ENCODE measurements at regions not wholly inside any gene's neighbourhood (a gene's known extent, or its start where the extent isn't known, plus 50 kb on each side); places are given as distances from the start of the nearest gene placed in this dataset.
"Not testable (repeated sequence)": the region's sequence is repeated elsewhere in the genome, so short reads cannot be mapped to it uniquely, and the experiment has no call there.

DNA sequence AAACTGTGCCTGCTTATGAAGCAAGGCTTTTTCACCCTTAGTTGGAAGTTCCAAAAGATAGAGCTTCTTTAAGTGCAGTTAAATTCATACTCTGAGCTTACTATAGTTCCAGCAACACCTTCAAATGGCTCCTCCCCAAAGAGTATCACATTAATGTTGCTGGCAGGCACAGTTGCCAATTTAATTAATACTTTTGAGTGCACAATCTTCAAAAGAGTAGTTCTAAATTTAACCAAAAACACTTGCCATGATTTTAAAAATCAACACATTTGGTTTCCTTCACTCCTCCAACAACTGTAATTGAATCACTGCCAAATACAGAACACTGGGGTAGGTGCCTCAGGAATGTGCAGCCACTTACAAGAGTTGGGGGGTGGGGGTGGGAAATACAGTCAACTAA lies 150.6 kb upstream of the UBE2E3 start:
- DNase-seq (ENCODE audit: low read depth): no peak

DNA sequence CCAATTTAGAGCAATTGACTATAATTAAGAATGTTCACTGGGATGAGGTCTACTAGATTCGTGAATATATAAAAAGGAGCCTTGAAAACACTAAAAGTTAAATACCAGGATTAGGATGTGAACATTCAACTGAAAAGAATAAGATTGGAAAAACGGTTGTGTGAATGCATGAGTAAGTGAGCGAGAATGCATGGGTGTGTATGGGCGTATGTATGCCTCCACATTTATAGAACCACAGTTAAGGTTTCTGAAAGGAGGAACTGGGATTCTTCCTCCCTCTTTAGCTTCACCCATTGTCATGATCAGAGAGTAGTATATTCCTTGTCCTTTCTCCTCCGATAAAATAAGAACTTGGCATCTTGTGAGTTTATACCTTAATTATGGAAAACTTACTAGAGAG lies 151.1 kb upstream of the UBE2E3 start:
- no peak for DNase-seq (ENCODE audit: low read depth)

DNA sequence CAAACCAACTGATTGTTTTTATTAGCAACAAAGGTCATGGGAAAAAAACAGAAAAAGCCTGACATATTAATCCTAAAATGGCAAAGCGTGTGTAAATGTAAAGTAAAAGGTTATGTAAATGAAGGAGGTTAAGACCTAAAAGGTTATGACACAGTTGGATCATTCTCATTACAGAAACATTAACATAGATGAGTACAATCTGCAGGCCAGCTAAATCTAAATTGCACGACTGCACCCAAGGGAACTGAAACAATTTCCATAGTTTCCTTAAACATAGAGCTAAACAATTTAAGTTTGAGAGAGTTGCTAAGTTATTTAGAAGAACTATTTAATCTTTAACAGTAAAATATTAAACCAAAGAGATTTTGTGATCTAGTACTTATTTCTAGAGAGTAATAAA lies 151.6 kb upstream of the UBE2E3 start:
- no peak for DNase-seq (ENCODE audit: low read depth)

DNA sequence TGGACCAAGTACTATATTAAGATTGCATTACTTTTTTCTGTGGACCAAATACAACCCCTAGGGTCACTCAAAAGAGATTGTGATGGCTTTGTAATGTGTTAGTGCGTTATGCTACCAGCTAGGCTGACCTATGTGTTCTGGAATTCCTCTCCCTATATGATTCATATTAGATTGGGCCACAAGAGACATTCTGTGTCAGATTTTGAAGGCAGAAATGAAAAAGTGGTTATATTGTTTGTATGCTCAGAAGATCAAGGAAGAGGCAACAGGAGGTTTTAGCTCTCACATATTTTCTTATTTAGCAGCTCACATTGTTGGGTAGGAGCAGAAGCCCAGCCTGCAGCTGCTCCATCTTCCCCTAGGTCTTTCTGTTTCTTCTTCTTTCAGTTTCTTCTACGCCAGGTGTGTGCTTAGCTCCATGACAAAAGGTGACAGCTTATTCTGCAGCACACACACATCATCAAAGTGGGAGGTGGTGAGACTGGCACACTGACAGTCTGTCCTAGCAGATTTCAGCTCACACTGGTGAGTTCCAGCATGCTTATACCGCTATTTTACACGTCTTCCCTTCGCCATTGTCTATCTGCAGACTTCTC lies 156.8 kb upstream of the UBE2E3 start:
- peak; percentile 37 for DNase-seq (ENCODE audit: low read depth)

DNA sequence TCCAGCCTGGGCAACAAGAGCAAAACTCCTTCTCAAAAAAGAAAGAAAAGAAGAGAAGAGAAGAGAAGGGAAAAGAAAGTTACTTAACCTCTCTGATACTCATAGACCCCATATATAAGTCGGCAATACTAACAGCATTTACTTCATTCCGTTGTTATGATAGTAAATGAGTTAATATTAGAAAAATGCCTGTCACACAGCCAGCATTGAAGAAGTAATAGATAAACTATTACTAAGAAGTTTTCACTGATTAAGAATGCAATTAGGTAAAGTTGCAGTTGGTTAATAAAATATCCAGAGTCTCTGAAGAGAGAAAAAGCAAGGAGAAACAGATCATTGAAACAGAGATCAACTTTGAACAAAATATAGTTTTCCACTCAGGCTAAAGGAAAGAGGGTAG lies 161.3 kb upstream of the UBE2E3 start:
- DNase-seq (ENCODE audit: low read depth): no peak

DNA sequence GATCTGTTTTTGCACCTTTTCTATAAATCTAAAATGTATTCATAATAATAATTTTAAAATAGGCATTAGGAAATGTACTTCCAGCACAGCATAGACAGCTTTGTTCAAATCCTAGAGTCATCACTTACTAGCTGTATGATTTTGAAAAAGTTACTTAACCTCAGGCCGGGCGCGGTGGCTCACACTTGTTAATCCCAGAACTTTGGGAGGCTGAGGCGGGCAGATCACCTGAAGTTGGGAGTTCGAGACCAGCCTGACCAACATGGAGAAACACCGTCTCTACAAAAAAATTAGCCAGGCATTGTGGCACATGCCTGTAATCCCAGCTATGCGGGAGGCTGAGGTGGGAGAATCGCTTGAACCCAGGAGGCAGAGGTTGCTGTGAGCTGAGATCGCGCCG lies 161.7 kb upstream of the UBE2E3 start:
- DNase-seq (ENCODE audit: low read depth): not testable (repeated sequence)

DNA sequence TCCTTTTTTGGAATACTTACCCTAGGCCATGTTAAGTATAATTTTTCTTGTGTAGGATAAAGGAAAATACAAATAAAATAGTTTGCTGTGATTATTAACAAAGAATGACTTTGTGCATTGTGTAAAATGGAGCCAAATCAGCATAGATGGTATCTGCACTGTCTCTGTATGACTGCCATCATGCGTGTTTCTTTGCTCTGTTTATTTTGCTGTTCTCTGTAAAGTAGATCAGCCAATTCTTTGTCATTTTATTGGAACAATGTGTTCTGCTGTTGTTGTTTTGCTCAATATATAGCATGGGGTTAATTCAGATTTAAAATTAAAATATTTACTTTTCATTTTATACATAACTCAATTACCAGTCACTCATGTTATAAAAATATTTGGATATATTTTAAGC lies 181.3 kb upstream of the UBE2E3 start:
- peak; percentile 17 for DNase-seq (ENCODE audit: low read depth)

DNA sequence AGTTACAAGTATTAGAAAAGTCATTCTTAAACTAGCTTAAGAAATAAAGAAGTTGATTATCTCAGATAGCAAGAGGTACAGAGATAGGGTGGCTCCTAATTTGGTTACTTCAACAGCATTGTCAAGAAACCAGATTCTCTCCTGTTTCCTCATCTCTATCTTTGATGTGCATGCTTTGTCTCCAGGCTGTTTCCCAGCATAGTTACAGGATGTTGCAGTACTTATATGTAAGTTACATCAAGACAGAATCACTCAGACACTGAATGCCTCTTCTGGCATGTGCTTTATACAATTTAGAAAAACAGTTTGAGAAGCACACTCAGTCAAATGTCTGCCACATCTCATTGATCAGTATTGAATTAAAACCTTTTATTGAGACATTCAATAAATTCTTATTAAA lies 189.5 kb upstream of the UBE2E3 start:
- peak; percentile 44 for DNase-seq (ENCODE audit: low read depth)

DNA sequence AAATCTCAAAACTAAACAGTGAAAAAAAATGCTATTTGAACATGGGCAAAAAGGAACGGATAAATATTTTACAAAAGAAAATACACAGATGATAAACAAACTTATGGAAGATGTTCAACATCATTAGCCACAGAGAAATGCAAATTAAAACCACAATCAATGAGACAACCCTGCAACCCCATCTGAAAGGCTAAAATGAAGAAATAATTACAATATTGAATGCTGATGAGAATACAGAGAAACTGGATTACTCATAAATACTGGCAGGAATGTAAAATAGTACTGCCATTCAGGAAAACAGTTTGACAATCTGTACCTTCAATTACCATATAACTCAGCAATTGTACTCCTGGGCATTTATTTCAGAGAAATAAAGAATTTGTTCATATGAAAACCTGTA lies 193.1 kb upstream of the UBE2E3 start:
- DNase-seq (ENCODE audit: low read depth): peak; percentile 84

DNA sequence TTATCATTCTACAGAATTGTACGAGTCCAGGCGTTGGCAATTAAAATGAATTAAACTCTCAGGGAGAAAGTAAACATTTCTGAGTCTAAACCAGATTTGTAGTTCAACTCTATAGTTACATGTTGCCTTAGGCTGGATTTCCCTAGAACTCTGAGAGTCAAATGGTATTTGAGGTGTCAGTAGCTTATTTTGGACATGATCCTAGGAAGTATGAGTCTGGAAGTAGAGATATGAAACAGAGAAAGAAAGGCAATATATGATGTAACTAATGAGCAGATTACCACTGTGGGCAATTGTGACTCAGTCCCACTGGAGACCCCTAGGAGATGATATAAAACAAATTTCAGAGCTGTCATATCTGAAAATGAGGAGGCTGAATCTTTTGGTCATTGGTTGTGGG lies 199.1 kb upstream of the UBE2E3 start:
- no peak for DNase-seq (ENCODE audit: low read depth)

DNA sequence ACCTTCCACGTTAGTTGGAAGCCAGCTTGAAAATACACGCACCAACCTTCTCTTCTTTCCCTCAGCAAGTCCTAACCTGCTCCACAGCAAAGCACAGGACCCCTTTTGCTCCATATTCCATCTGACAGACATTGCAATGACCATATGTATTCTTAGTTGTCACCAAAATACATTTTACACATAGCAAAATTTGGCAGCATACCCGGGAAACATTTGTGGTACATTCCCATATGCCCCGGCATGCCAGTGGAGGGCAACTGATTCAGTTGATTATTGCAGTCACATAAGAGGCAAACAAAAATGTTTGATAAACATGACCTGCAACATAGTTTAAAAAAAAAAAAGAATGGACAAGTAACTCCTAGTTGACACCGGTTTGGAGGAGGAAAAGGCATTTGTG lies 202.1 kb upstream of the UBE2E3 start:
- no peak for DNase-seq (ENCODE audit: low read depth)

DNA sequence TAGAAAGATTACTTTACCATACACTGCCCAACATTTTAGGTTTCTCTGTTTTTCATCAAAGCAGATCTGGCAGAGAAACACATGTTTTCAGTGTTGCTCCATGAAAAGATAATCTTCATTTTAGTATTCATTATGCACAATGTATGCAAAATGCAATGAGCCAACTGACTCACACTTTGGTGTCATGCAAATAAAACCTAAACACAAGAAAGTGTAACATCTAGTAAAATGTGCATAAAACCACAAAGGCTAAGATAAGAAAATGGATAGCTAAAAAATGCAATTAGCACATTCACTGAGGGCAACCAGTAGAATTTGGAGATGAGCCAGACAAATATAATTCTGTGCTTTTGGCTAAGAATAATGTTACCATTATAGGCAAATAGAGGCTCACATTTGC lies 203.5 kb upstream of the UBE2E3 start:
- no peak for DNase-seq (ENCODE audit: low read depth)

DNA sequence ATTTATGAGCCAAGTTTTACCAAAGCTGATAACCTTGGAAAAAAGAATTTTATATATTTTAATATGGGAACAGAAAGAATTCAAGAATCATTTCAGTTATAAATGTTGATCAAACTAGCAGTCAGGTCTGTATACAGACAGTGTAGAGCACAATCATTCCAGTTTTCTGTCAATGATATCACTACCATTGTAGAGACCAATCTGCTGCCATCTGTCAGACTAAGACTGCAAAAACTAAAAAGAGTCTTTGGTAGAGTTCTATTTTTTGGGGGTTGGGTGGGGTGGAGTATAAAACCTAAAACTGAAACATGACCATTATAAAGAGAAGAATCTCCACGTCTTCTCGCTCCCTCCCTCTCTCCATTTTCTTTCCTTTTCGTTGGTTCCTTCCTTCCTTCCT lies 204.7 kb upstream of the UBE2E3 start:
- no peak for DNase-seq (ENCODE audit: low read depth)

DNA sequence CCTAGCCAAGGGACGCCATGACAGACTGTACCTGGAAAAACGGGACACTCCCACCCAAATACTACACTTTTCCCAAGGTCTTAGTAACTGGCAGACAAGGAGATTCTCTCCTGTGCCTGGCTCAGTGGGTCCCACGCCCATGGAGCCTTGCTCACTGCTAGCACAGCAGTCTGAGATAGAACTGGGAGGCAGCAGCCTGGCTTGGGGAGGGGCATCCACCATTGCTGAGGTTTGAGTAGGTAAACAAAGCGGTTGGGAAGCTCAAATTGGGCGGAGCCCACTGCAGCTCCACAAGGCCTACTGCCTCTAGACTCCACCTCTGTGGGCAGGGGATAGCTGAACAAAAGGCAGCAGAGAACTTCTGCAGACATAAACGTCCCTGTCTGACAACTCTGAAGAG lies 215.1 kb upstream of the UBE2E3 start:
- not testable (repeated sequence) for DNase-seq (ENCODE audit: low read depth)

DNA sequence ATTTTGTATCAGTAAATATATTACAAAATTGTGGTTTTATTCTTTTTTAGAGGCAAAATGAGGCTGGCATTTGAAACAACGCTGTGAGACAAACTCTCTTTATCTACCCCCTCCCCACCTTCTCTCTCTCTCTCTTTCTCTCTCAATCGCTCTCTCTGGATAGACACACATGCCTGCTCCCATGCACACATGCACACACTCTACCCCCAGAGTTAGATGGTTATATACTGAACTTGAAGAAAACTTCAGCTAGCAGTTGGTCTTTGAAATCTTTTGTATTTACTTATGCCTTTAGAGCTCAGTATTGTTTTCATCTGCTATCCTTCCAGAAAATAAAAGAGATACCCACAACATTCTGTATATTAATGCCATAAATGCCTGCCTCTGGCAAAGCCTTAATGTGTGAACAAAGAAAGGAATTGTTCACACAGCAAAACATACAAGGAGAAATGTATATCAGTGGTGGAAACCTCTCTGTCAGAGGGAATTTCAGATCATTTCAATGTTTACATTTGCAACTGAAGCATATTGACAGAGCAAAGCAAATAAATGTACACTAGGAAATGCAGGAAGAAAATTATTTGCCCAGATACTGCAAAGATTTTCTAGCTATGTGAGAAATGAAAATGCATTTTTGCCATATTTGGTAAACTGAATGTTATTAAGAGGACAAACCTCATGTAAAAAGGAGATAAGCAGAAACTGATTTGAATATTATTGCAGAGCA lies 217.0 kb upstream of the UBE2E3 start:
- no peak for DNase-seq (ENCODE audit: low read depth)

DNA sequence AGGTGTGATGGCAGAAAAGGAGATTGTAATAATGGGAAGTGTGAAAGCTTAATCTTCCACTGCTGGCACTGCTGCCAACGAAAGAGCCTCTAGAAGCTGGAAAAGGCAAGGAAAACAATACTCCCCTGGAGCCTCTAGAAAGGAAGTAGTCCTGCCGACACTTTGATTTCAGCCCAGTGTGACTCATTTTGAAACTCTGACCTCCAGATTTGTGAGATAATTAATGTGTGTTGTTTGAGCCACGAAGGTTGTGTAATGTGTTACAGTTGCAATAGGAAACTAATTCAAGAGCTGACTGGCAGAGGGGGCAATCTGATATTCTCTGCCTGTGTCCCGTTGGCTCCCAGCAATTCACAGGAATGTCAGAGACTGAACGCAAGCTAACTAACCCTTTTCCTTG lies 219.2 kb upstream of the UBE2E3 start:
- DNase-seq (ENCODE audit: low read depth): peak; percentile 89

DNA sequence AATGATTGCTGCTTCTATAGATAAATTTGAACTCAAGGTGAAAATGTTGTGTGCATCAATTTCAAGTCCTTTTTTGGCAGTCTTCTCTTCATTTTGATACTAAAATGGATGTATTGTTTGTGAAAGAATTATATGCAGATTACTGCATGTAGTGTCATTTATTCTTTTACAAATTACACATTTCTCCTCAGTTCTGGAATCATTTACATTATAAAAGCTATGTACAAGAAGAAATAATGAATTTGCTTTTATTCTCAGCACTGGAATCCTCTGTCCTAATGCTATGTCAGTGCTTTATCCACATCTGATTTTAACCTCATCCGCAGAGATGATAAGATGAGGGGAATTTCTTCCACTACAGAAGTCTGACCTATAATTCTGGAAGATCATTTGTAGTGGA lies 220.8 kb upstream of the UBE2E3 start:
- no peak for DNase-seq (ENCODE audit: low read depth)

DNA sequence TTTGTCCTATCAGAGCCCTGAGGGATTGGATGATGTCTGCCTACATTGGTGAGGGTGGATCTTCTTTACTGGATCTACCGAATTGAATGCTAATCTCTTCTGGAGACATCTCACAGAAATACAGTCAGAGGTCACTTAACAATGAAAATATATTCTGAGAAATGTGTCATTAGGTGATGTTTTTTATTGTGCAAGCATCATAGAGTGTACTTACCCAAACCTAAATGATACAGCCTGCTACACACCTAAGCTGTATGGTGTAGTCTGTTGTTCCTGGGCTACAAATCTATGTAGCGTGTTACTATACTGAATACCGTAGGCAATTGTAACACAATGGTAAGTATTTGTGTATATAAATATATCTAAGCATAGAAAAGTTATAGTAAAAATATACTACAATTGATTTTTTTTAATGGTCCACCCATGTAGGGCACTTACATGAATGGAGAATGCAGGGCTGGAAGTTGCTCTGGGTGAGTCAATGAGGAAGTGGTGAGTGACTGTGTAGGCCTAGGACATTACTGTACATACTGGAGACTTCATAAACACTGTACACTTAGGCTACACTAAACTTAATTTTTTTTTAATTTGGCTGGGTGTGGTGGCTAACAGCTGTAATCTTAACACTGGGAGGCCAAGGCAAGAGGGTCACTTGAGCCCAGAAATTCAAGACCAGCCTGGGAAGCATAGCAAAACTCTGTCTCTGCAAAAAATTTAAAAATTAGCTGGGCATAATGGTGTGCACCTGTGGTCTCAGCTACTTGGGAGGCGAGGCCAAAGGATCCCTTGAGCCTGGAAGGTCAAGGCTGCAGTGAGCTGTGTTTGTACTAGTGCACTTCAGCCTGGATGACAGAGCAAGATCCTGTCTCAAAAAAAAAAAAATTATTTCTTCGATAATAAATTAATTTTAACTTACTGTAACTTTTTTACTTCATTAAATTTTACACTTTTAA lies 226.3 kb upstream of the UBE2E3 start:
- DNase-seq (ENCODE audit: low read depth): no peak

DNA sequence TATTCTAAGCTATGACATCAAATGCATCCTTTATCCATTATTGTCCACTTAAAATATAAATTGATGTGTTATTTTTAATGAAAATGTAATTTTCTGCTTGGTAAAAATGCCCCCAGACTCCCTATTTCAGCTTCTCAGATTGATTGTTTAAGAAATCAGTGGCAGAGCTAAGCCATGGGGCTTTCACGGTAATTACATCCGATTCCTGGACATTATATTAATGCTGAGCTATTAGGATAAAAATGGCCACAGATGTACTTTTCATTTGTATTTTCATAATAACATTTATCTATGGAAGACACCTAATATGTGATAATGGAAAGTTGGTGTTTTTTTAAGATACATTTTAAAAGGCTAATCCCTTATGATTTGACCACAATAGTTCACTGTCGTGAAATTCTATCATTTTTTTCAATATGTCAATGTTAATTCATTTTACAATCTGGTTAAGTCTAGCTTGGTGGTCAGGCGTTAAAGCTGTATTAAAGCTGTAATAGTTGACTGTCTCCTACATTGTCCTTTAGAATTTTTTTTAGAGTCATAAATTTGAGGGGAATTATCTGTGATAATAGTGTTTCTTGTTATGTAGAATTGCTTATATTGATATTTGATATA lies 229.0 kb upstream of the UBE2E3 start:
- no peak for DNase-seq (ENCODE audit: low read depth)

DNA sequence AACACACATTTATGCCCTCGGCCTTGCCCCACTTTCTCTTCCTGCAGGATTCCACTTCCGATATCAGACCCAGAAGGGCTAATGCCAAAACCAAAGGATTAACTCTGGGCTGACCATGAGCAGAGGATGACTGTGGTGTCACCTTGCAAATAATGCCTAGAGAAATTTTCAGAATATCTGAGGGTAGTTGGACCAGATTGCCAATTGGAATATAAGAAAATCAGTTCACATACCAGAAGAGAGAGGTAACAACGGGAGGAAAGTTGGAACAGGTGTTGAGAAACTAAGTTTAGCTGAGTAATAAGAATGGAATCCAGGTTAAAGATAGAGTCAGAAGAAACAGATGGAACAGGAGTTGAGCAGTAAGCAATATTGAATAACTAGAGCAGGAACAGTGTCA lies 232.7 kb upstream of the UBE2E3 start:
- no peak for DNase-seq (ENCODE audit: low read depth)

DNA sequence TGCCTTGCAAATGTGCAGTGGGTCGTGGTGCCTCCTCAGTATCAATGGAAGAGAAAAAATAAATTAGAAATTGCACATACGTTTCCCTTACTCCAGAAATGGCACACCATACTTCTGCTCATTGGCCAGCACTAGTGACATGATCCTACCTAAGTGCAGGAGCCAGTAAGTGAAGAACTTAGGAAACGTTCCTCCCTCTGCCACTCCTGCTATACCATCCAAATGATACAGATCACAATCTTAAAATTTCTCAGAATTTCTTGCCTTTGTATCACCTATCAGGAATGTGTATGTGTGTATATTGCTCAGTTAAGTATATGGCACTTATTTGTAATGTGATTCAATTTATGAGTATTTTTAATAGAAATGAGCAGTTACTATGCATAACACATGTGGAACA lies 237.0 kb upstream of the UBE2E3 start:
- no peak for DNase-seq (ENCODE audit: low read depth)

DNA sequence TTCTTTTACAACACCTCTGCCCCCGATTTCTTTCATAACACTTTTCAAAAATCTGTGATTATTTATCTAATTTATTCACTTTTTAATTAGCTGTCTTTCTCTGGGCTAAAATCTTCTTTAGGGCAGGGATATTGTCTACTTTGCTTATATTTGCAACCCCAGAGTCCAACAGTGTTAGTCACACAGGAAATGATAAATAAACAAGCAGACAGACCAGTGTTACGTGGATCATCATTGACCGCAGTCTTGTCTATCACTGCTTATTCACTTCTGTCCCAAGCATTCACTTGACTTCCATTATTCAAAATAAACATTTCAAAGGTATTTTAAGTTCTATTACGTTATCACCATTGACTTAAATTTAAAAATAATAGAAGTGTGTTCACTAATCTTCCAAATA lies 237.6 kb upstream of the UBE2E3 start:
- no peak for DNase-seq (ENCODE audit: low read depth)

DNA sequence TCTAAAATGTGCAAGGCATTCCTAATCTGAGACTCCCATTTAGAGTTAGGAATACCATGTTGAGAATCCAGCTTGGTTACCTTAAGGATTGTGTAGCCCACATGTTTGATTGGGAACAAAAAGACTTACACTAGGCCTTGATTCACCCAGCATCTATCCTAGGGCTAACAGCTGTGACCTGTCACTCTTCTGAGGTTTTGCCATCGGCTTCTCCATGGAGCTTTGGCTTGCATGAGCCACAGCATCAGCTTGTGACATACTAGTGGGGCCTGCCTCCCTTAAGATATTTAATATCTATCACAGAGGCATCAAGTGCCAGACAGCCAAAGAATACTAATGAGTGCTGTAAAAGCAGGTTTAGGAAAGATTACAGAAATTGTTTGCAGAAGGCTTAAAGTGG lies 241.3 kb upstream of the UBE2E3 start:
- no peak for DNase-seq (ENCODE audit: low read depth)

All from fibroblast of gingiva (primary cell).